Neural cell (in vitro differentiated cells): ENCODE measurements at regions not wholly inside any gene's neighbourhood (a gene's known extent, or its start where the extent isn't known, plus 50 kb on each side); places are given as distances from the start of the nearest gene placed in this dataset.

Experiments
- H2AFZ ChIP-seq: fragments of 200-600, 300-800 bp; sonication (generic), shearing (Covaris generic); 2 replicates; pipeline ENCODE4 v1.6.0; 2014; ENCODE audit warnings: low read depth, mild to moderate bottlenecking, antibody characterized with exemption, low read length, moderate library complexity
- H3F3A ChIP-seq: fragments of 200-600 bp; shearing (Covaris generic); 2 replicates; pipeline ENCODE4 v1.6.1; 2016; ENCODE audit warnings: mild to moderate bottlenecking, moderate library complexity, mixed read lengths, antibody characterized with exemption, low read length; ENCODE audit not compliant: insufficient read depth, poor library complexity, severe bottlenecking
- H3K27ac ChIP-seq: fragments of 200-600, 300-800 bp; sonication (generic), shearing (Covaris generic); 2 replicates; pipeline ENCODE4 v1.5.1; 2014; ENCODE audit warnings: mild to moderate bottlenecking, low read length, moderate library complexity
- H3K27me3 ChIP-seq: fragments of 300-800, 200-600 bp; sonication (generic), shearing (Covaris generic); 2 replicates; pipeline ENCODE4 v1.6.0; 2014; ENCODE audit warnings: mild to moderate bottlenecking, low read depth, low read length, moderate library complexity; ENCODE audit not compliant: insufficient read depth
- H3K36me3 ChIP-seq: fragments of 300-800, 200-600 bp; sonication (generic), shearing (Covaris generic); 2 replicates; pipeline ENCODE4 v1.5.1; 2014; ENCODE audit warnings: mild to moderate bottlenecking, antibody characterized with exemption, low read length, moderate library complexity; ENCODE audit not compliant: insufficient read depth
- H3K4me2 ChIP-seq: fragments of 300-800, 200-600 bp; sonication (generic), shearing (Covaris generic); 2 replicates; pipeline ENCODE4 v1.6.0; 2014; ENCODE audit warnings: mild to moderate bottlenecking, low read length
- H3K4me3 ChIP-seq: fragments of 300-800, 200-600 bp; sonication (generic), shearing (Covaris generic); 2 replicates; pipeline ENCODE4 v1.5.1; 2014; ENCODE audit warnings: mild to moderate bottlenecking, low read length, moderate library complexity
- H3K79me2 ChIP-seq: fragments of 200-600 bp; shearing (Covaris generic); replicated peaks from 2 replicates; pipeline ENCODE4 v1.6.0; 2014; ENCODE audit warnings: mild to moderate bottlenecking, low read length, moderate library complexity; ENCODE audit not compliant: insufficient read depth
- H3K9ac ChIP-seq: fragments of 300-800, 200-600 bp; sonication (generic), shearing (Covaris generic); 2 replicates; pipeline ENCODE4 v1.6.1; 2016; ENCODE audit warnings: mild to moderate bottlenecking, low read length, mixed read lengths
- H3K9me2 ChIP-seq: fragments of 200-600 bp; shearing (Covaris generic); 2 replicates; pipeline ENCODE4 v1.6.1; 2016; ENCODE audit warnings: mild to moderate bottlenecking, low read length, mixed read lengths; ENCODE audit not compliant: insufficient read depth
- H3K9me3 ChIP-seq: fragments of 200-600, 300-800 bp; sonication (generic), shearing (Covaris generic); 2 replicates; pipeline ENCODE4 v1.6.1; 2016; ENCODE audit warnings: mild to moderate bottlenecking, mixed run types, low read length, moderate library complexity, mixed read lengths
- H4K20me1 ChIP-seq: fragments of 200-600 bp; shearing (Covaris generic); 2 replicates; pipeline ENCODE4 v1.6.1; 2016; ENCODE audit warnings: mild to moderate bottlenecking, mixed run types; ENCODE audit not compliant: insufficient read depth
- EP300 ChIP-seq: fragments of 450-650 bp; conservative IDR thresholded peaks from 2 replicates; pipeline ENCODE4 v1.6.1; 2014; ENCODE audit warnings: antibody characterized with exemption, mild to moderate bottlenecking, moderate library complexity; ENCODE audit not compliant: poor library complexity, severe bottlenecking
- EZH2 ChIP-seq: fragments of 200-600, 300-800 bp; shearing (Covaris generic), sonication (generic); IDR thresholded peaks from 2 replicates; pipeline ENCODE4 v1.6.1; 2014; ENCODE audit warnings: antibody characterized with exemption, low read length, borderline replicate concordance, mild to moderate bottlenecking; ENCODE audit not compliant: insufficient read depth, poor library complexity, severe bottlenecking
- MXI1 ChIP-seq: fragments of 450-650 bp; conservative IDR thresholded peaks from 2 replicates; pipeline ENCODE4 v1.6.1; 2014; ENCODE audit warnings: antibody characterized with exemption, mild to moderate bottlenecking; ENCODE audit not compliant: poor library complexity, severe bottlenecking
- POLR2AphosphoS5 ChIP-seq: IDR thresholded peaks from 2 replicates; pipeline ENCODE4 v1.6.1; 2012
- RAD21 ChIP-seq: fragments of 450-650 bp; conservative IDR thresholded peaks from 2 replicates; pipeline ENCODE4 v1.6.1; 2014; ENCODE audit warnings: antibody characterized with exemption, mild to moderate bottlenecking, moderate library complexity
- REST ChIP-seq: IDR thresholded peaks from 2 replicates; pipeline ENCODE4 v1.6.1; 2012; ENCODE audit warnings: borderline replicate concordance
- SMC3 ChIP-seq: fragments of 450-650 bp; conservative IDR thresholded peaks from 2 replicates; pipeline ENCODE4 v1.6.1; 2014; ENCODE audit warnings: antibody characterized with exemption, mild to moderate bottlenecking, moderate library complexity; ENCODE audit not compliant: poor library complexity
- TAF1 ChIP-seq: IDR thresholded peaks from 2 replicates; pipeline ENCODE4 v1.6.1; 2012; ENCODE audit warnings: low read depth
- TF ChIP-seq, protein P1 (sequence below): fragments of 450-650 bp; IDR thresholded peaks from 2 replicates; pipeline ENCODE4 v1.5.1; 2014; ENCODE audit warnings: antibody characterized with exemption, mild to moderate bottlenecking, moderate library complexity; ENCODE audit not compliant: poor library complexity, severe bottlenecking

- Histone ChIP-seq H3K9me2 (no peaks in the 10 kb centered on the region), H3F3A (no peaks in the 10 kb centered on the region), H3K4me2 (no peak overlapping the region), H4K20me1 (no peaks in the 10 kb centered on the region), H3K4me3 (no peak overlapping the region), H3K9me3 (no peaks in the 10 kb centered on the region), H3K27me3 (no peaks in the 10 kb centered on the region), H3K79me2 (no peaks in the 10 kb centered on the region), H3K27ac (no peak overlapping the region), H3K9ac (no peak overlapping the region), H3K36me3 (no peaks in the 10 kb centered on the region), H2AFZ (no peak overlapping the region)
- no peak for TF ChIP-seq EZH2
Observed at GRCh38 chr5:96227957-96228356, 205.1 kb downstream of the PCSK1 start.

- Histone ChIP-seq H3F3A (no peaks in the 10 kb centered on the region), H3K79me2 (no peaks in the 10 kb centered on the region), H3K27me3 (no peaks in the 10 kb centered on the region), H3K9me2 (no peaks in the 10 kb centered on the region), H3K27ac (no peak overlapping the region), H3K9me3 (no peaks in the 10 kb centered on the region), H2AFZ (no peak overlapping the region), H3K36me3 (no peaks in the 10 kb centered on the region), H3K4me2 (no peak overlapping the region), H4K20me1 (no peaks in the 10 kb centered on the region), H3K9ac (no peak overlapping the region), H3K4me3 (no peak overlapping the region)
- TF ChIP-seq, protein P1, sequence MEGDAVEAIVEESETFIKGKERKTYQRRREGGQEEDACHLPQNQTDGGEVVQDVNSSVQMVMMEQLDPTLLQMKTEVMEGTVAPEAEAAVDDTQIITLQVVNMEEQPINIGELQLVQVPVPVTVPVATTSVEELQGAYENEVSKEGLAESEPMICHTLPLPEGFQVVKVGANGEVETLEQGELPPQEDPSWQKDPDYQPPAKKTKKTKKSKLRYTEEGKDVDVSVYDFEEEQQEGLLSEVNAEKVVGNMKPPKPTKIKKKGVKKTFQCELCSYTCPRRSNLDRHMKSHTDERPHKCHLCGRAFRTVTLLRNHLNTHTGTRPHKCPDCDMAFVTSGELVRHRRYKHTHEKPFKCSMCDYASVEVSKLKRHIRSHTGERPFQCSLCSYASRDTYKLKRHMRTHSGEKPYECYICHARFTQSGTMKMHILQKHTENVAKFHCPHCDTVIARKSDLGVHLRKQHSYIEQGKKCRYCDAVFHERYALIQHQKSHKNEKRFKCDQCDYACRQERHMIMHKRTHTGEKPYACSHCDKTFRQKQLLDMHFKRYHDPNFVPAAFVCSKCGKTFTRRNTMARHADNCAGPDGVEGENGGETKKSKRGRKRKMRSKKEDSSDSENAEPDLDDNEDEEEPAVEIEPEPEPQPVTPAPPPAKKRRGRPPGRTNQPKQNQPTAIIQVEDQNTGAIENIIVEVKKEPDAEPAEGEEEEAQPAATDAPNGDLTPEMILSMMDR: no peak
- TF ChIP-seq REST (no peak), SMC3 (no peak), MXI1 (no peak), EP300 (no peak), EZH2 (no peak), RAD21 (no peak), TAF1 (no peak), POLR2AphosphoS5 (no peak)
Observed at GRCh38 chr5:96226941-96227552, 206.0 kb downstream of the PCSK1 start.

DNA sequence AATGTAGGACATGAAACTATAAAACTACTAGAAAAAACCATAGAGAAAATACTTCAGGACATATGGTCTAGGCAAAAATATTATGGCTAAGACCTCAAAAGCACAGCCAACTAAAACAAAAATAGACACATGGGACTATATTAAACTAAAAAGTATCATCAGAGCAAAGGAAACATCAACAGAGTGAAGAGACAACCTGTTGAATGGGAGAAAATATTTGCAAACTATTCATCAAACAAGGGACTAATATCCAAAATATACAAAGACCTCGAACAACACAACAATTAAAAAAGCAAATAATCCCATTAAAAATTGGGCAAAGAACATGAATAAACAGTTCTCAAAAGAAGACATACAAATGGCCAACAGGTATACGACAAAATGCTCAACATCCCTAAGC is 210.9 kb downstream of the PCSK1 start:
- Histone ChIP-seq H3K27ac (no peak overlapping the region), H3K4me3 (no peak overlapping the region), H3K9ac (no peak overlapping the region), H3K27me3 (no peaks in the 10 kb centered on the region), H3K9me3 (no peaks in the 10 kb centered on the region), H4K20me1 (no peaks in the 10 kb centered on the region), H3F3A (no peaks in the 10 kb centered on the region), H3K9me2 (no peaks in the 10 kb centered on the region), H3K79me2 (no peaks in the 10 kb centered on the region), H3K36me3 (no peaks in the 10 kb centered on the region), H3K4me2 (no peak overlapping the region), H2AFZ (no peak overlapping the region)
- no peak for TF ChIP-seq RAD21
- no peak for TF ChIP-seq SMC3
- no peak for TF ChIP-seq MXI1
- no peak for TF ChIP-seq POLR2AphosphoS5
- no peak for TF ChIP-seq TAF1
- TF ChIP-seq, protein P1: no peak
- TF ChIP-seq REST: no peak
- TF ChIP-seq EZH2: no peak
